ENCODE measurements at regions not wholly inside any gene's neighbourhood (a gene's known extent, or its start where the extent isn't known, plus 50 kb on each side); places are given as distances from the start of the nearest gene placed in this dataset.
"Not testable (repeated sequence)": the region's sequence is repeated elsewhere in the genome, so short reads cannot be mapped to it uniquely, and the experiment has no call there.

GRCh38 chr19:56919308-56919995 lies 78.9 kb upstream of the PEG3 start:
- FAIRE-seq, result no peak

DNA sequence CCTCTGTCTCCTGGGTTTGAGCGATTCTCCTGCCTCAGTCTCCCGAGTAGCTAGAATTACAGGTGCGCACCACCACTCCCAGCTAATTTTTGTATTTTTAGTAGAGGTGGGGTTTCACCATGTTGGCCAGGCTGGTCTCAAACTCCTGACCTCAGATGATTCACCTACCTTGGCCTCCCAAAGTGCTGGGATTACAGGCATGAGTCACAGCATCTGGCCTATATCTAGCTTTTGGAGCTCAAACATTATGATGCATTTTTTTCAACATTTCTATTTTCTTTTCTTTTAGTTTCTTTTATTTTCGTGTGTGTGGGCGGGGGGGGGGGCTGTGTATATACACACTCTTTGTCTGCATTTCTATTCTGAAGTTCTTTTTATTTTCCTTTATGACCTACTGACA lies 85.6 kb upstream of the PEG3 start:
- H3K9ac ChIP-seq (ENCODE audit: low read length in 3 of 3); H3K9me3 ChIP-seq (ENCODE audit: control insufficient read depth in 2 of 3, insufficient read depth in 1 of 3, low read length in 3 of 3); H3K4me1 ChIP-seq (ENCODE audit: control insufficient read depth in 2 of 3, insufficient read depth in 2 of 3, low read depth in 1 of 3, low read length in 3 of 3); FAIRE-seq; H3K36me3 ChIP-seq (ENCODE audit: control insufficient read depth in 2 of 3, insufficient read depth in 3 of 3, low read length in 3 of 3); H3K27me3 ChIP-seq (ENCODE audit: control insufficient read depth, insufficient read depth, low read length); H3K27ac ChIP-seq (ENCODE audit: low read depth in 2 of 2, low read length in 2 of 2); H3K4me3 ChIP-seq (ENCODE audit: low read length in 3 of 3); DNase-seq; intact Hi-C loops (cut with DNase I): not testable (repeated sequence)

More at GRCh38 chr19:56919308-56919995, 78.9 kb upstream of the PEG3 start:
- H3K9me3 ChIP-seq (ENCODE audit: control insufficient read depth in 2 of 3, insufficient read depth in 1 of 3, low read length in 3 of 3), result peaks cover 0 to 9% (median 0%) of the 10 kb centered on the region in 3 donors
- no peaks in the 10 kb centered on the region for H3K36me3 ChIP-seq (ENCODE audit: control insufficient read depth in 2 of 3, insufficient read depth in 3 of 3, low read length in 3 of 3)
- H3K9ac ChIP-seq (ENCODE audit: low read length in 3 of 3), result no peak overlapping the region
- H3K4me3 ChIP-seq (ENCODE audit: low read length in 3 of 3), result no peak overlapping the region
- no peaks in the 10 kb centered on the region for H3K27me3 ChIP-seq (ENCODE audit: control insufficient read depth, insufficient read depth, low read length)
- H3K27ac ChIP-seq (ENCODE audit: low read depth in 2 of 2, low read length in 2 of 2), result no peak overlapping the region
- intact Hi-C loops (cut with DNase I), result no loop called here
- TF ChIP-seq, protein P1, sequence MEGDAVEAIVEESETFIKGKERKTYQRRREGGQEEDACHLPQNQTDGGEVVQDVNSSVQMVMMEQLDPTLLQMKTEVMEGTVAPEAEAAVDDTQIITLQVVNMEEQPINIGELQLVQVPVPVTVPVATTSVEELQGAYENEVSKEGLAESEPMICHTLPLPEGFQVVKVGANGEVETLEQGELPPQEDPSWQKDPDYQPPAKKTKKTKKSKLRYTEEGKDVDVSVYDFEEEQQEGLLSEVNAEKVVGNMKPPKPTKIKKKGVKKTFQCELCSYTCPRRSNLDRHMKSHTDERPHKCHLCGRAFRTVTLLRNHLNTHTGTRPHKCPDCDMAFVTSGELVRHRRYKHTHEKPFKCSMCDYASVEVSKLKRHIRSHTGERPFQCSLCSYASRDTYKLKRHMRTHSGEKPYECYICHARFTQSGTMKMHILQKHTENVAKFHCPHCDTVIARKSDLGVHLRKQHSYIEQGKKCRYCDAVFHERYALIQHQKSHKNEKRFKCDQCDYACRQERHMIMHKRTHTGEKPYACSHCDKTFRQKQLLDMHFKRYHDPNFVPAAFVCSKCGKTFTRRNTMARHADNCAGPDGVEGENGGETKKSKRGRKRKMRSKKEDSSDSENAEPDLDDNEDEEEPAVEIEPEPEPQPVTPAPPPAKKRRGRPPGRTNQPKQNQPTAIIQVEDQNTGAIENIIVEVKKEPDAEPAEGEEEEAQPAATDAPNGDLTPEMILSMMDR (IDR thresholded peaks at IDR 0.05; ENCODE audit: borderline replicate concordance, extremely low read depth, insufficient read depth), result no peak
- no peak for DNase-seq
- no peaks in the 10 kb centered on the region for H3K4me1 ChIP-seq (ENCODE audit: control insufficient read depth in 2 of 3, insufficient read depth in 2 of 3, low read depth in 1 of 3, low read length in 3 of 3)

DNA sequence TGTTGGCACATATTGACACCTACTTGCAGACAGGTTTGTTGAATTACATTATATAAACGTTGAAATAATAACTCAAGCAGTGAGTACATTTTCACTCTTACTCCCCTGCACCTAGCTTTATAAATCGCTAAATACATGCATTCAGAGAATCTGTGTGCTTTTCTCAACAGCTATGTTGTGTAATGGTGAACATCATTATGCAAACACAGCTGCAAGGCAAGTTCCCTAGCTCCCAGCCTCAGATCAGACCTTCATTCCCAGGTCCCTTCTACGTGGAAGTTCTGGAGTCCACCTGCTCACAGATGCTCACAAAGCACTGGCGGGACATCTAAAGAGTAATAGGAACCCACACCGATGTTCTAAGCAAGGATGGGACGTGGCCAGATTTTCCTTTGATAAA lies 86.8 kb upstream of the PEG3 start:
- Histone ChIP-seq H3K27ac (ENCODE audit: low read depth in 2 of 2, low read length in 2 of 2) (no peak overlapping the region), H3K9me3 (ENCODE audit: control insufficient read depth in 2 of 3, insufficient read depth in 1 of 3, low read length in 3 of 3) (peaks cover 0 to 9% (median 0%) of the 10 kb centered on the region in 3 donors), H3K9ac (ENCODE audit: low read length in 3 of 3) (no peak overlapping the region), H3K4me1 (ENCODE audit: control insufficient read depth in 2 of 3, insufficient read depth in 2 of 3, low read depth in 1 of 3, low read length in 3 of 3) (no peaks in the 10 kb centered on the region), H3K36me3 (ENCODE audit: control insufficient read depth in 2 of 3, insufficient read depth in 3 of 3, low read length in 3 of 3) (no peaks in the 10 kb centered on the region), H3K27me3 (ENCODE audit: control insufficient read depth, insufficient read depth, low read length) (no peaks in the 10 kb centered on the region), H3K4me3 (ENCODE audit: low read length in 3 of 3) (no peak overlapping the region)
- TF ChIP-seq, protein P1 (IDR thresholded peaks at IDR 0.05; ENCODE audit: borderline replicate concordance, extremely low read depth, insufficient read depth), result no peak
- no peak for DNase-seq
- intact Hi-C loops (cut with DNase I), result no loop called here
- FAIRE-seq, result no peak

DNA sequence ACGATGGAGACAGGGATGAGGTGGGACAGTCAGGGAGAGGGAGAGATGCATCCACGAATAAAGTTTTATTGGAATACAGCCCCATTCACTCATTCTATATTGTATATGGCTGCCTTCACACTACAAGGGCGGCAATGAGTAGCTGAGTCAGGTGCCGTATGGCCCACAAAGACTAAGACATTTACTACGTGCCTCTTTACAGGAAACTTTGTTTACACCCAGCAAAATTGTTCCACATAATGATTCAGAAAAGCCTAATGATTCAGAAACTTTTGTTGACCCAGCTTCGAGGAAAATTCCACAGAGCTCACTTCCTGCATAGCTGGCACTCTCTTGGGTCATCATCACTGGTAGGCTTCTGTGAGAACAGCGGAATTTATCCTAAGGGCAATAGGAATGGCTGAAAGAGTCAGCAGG lies 87.3 kb upstream of the PEG3 start:
- peaks cover 0 to 9% (median 0%) of the 10 kb centered on the region in 3 donors for H3K9me3 ChIP-seq (ENCODE audit: control insufficient read depth in 2 of 3, insufficient read depth in 1 of 3, low read length in 3 of 3)
- H3K27me3 ChIP-seq (ENCODE audit: control insufficient read depth, insufficient read depth, low read length), result no peaks in the 10 kb centered on the region
- TF ChIP-seq, protein P1 (IDR thresholded peaks at IDR 0.05; ENCODE audit: borderline replicate concordance, extremely low read depth, insufficient read depth), result no peak
- H3K4me1 ChIP-seq (ENCODE audit: control insufficient read depth in 2 of 3, insufficient read depth in 2 of 3, low read depth in 1 of 3, low read length in 3 of 3), result no peaks in the 10 kb centered on the region
- FAIRE-seq (no peak), DNase-seq (no peak)
- no peak overlapping the region for H3K4me3 ChIP-seq (ENCODE audit: low read length in 3 of 3)
- H3K27ac ChIP-seq (ENCODE audit: low read depth in 2 of 2, low read length in 2 of 2), result no peak overlapping the region
- H3K36me3 ChIP-seq (ENCODE audit: control insufficient read depth in 2 of 3, insufficient read depth in 3 of 3, low read length in 3 of 3), result no peaks in the 10 kb centered on the region
- intact Hi-C loops (cut with DNase I), result no loop called here
- no peak overlapping the region for H3K9ac ChIP-seq (ENCODE audit: low read length in 3 of 3)

All from kidney (tissue), 13 donors.